Heart left ventricle (tissue), 16 donors: ENCODE measurements at regions not wholly inside any gene's neighbourhood (a gene's known extent, or its start where the extent isn't known, plus 50 kb on each side); places are given as distances from the start of the nearest gene placed in this dataset.

Source experiments
- ATAC-seq, 4 donors: fragments of 200-7000 bp; cut with Tn5 transposase; one replicate each; pipeline ENCODE4 v1.9.1; 2020 to 2022; ENCODE audit warnings: moderate library complexity in 4 of 4, mild to moderate bottlenecking in 3 of 4, moderate number of reproducible peaks in 1 of 4
- DNase-seq, 5 donors: peaks; one replicate each; pipeline ENCODE4 v3.0.0-alpha.2; 2020
- H3K27ac ChIP-seq, 12 donors: fragments of 200-600 bp; sonication (generic) in 4 of 12; one replicate each; pipeline versions ENCODE4 v1.5.0 to v1.8.0; 2016 to 2022; ENCODE audit warnings: mild to moderate bottlenecking in 2 of 12
- H3K27me3 ChIP-seq, 9 donors: fragments of 200-600 bp; sonication (generic) in 2 of 9; one replicate each; pipeline versions ENCODE4 v1.5.1 to v1.8.0; 2016 to 2022; ENCODE audit warnings: mild to moderate bottlenecking in 3 of 9
- H3K36me3 ChIP-seq, 9 donors: fragments of 200-600 bp; sonication (generic) in 2 of 9; one replicate each; pipeline versions ENCODE4 v1.5.0 to v1.8.0; 2018 to 2022; ENCODE audit warnings: mild to moderate bottlenecking in 2 of 9
- H3K4me1 ChIP-seq, 12 donors: fragments of 200-600 bp; sonication (generic) in 4 of 12; one replicate each; pipeline versions ENCODE4 v1.5.0 to v1.8.0; 2016 to 2022; ENCODE audit warnings: mild to moderate bottlenecking in 3 of 12
- H3K4me3 ChIP-seq, 12 donors: fragments of 200-600 bp; sonication (generic) in 4 of 12; one replicate each; pipeline versions ENCODE4 v1.5.0 to v1.8.0; 2017 to 2022; ENCODE audit warnings: mild to moderate bottlenecking in 9 of 12, moderate library complexity in 4 of 12
- H3K9me3 ChIP-seq, 12 donors: fragments of 200-600 bp; sonication (generic) in 4 of 12; one replicate each; pipeline versions ENCODE4 v1.5.0 to v1.8.0; 2016 to 2022; ENCODE audit warnings: mild to moderate bottlenecking in 1 of 12
- CTCF ChIP-seq, 12 donors: fragments of 200-600 bp; sonication (generic) in 4 of 12; IDR thresholded peaks; one replicate each; pipeline versions ENCODE4 v1.5.0 to v1.8.0; 2018 to 2022; ENCODE audit warnings: antibody characterized with exemption in 12 of 12, mild to moderate bottlenecking in 5 of 12
- POLR2A ChIP-seq, 2 donors: fragments of 450-650 bp; IDR thresholded peaks; one replicate each; pipeline ENCODE4 v1.6.1; 2017; ENCODE audit warnings: antibody characterized with exemption in 2 of 2, mild to moderate bottlenecking in 2 of 2, moderate library complexity in 2 of 2
- WGBS, 4 donors: extraction: QIAGEN DNeasy Blood & Tissue Kit in 2 of 4; methylation state at CpG; one replicate each; pipeline versions ENCODE4 v1.1.5 to v1.1.7; 2013 to 2018; 5-methylcytosine and 5-hydroxymethylcytosine counted together
- intact Hi-C, 10 donors: fragments of 100-400 bp; cut with DNase I; formaldehyde crosslinking; loops; one replicate each; pipeline versions ENCODE4 v1.11.1 to v1.14.2; 2022
- donor health status: ischemic (EF 13 %, LVEDD 7.1; RV severe dilation, severe dysfunction).
- donor health status: healthy with polysubstance abuse.
- donor health status: DM: no; HTN: yes; CAD: no.
- donor health status: DM: no; HTN: no; CAD: no.
- donor health status: ischemic (EF 25% LVEDD 6.9; RV normal size, moderate dysfunction).
- donor health status: ischemic (EF 25% LVEDD 5.7; RV mildly dilated, moderate dysfunction).
- donor health status: healthy.
- donor health status: DM: yes; HTN: yes; CAD: no.
- donor health status: ischemic (EF 35%, LVEDD 5.7; RV mildly dilated, moderate dysfunction).
- donor health status: nonischemic (EF 11% LVEDD 7.7; RV severe dilation, severe dysfunction).
- donor health status: DM: yes; HTN: yes; CAD: no.
- donor health status: PGD.
- donor health status: ischemic (EF 29% LVEDD 5.4; RV normal size, mild dysfunction).
- donor health status: nonischemic (EF 23%, LVEDD 6.1; RV moderate dilation, normal function).

GRCh38 chr2:41994233-41994637, 53.6 kb upstream of the PKDCC start:
- DNase-seq (no peak), ATAC-seq (no peak)
- Histone ChIP-seq H3K4me1 (peaks cover 0 to 33% (median 13%) of the 10 kb centered on the region in 12 donors), H3K27ac (no peak overlapping the region), H3K36me3 (no peaks in the 10 kb centered on the region), H3K4me3 (no peak overlapping the region), H3K9me3 (no peaks in the 10 kb centered on the region), H3K27me3 (no peaks in the 10 kb centered on the region)
- intact Hi-C loops: no loop called here
- TF ChIP-seq CTCF (IDR thresholded peaks at IDR 0.05): no peak
- TF ChIP-seq POLR2A (IDR thresholded peaks at IDR 0.05): no peak
- WGBS, 4 donors: 94 to 99% (median 97%) methylated on average over 5 of the region's 5 CpGs

GRCh38 chr2:41994661-41995060, 53.2 kb upstream of the PKDCC start:
- Histone ChIP-seq H3K27me3 (no peaks in the 10 kb centered on the region), H3K36me3 (no peaks in the 10 kb centered on the region)
- 95 to 97% (median 96%) methylated on average over 8 of the region's 8 CpGs for WGBS, 4 donors

GRCh38 chr2:41997561-41997960, 50.3 kb upstream of the PKDCC start:
- intact Hi-C loops: no loop called here
- H3K27me3 ChIP-seq: no peaks in the 10 kb centered on the region

More at GRCh38 chr2:41994661-41995060, 53.2 kb upstream of the PKDCC start:
- intact Hi-C loops: no loop called here
- TF ChIP-seq POLR2A (IDR thresholded peaks at IDR 0.05) (no peak), CTCF (IDR thresholded peaks at IDR 0.05) (no peak)
- Histone ChIP-seq H3K4me1 (peaks cover 0 to 35% (median 11%) of the 10 kb centered on the region in 12 donors), H3K27ac (no peak overlapping the region), H3K4me3 (no peak overlapping the region), H3K9me3 (no peaks in the 10 kb centered on the region)
- no peak for ATAC-seq
- DNase-seq: no peak

More at GRCh38 chr2:41997561-41997960, 50.3 kb upstream of the PKDCC start:
- Histone ChIP-seq H3K36me3 (no peaks in the 10 kb centered on the region), H3K4me3 (no peak overlapping the region), H3K27ac (peak overlapping the region in 3 of 12 donors; percentile 51 to 77 (median 57)), H3K9me3 (no peaks in the 10 kb centered on the region), H3K4me1 (peaks cover 0 to 22% (median 8%) of the 10 kb centered on the region in 12 donors)
- DNase-seq (no peak), ATAC-seq (no peak)
- TF ChIP-seq POLR2A (IDR thresholded peaks at IDR 0.05) (no peak), CTCF (IDR thresholded peaks at IDR 0.05) (no peak)
- WGBS, 4 donors: 88 to 90% (median 89%) methylated on average over 4 of the region's 4 CpGs
